IMR-90 (cell line): ENCODE measurements at regions not wholly inside any gene's neighbourhood (a gene's known extent, or its start where the extent isn't known, plus 50 kb on each side); places are given as distances from the start of the nearest gene placed in this dataset.
A peak's percentile ranks its signal among the peaks of the same experiment; 100 is the strongest.

Source experiments
- ATAC-seq: fragments of 200-7000 bp; cut with Tn5 transposase; 2 replicates; pipeline ENCODE4 v1.9.1; 2020; ENCODE audit warnings: low read depth, mild to moderate bottlenecking, moderate library complexity
- BruUV-seq: library from RNA; stranded (reverse); fragments of 400-500 nt; replicated peaks from 2 replicates; lab custom pipeline; 2021; lab: Mats Ljungman, UMichigan
- CTCF ChIA-PET: fragments of 300-600 bp; formaldehyde crosslinking; extraction: SDS; loops from one replicate; lab custom pipeline; 2021; ENCODE audit warnings: antibody characterized with exemption; lab: Yijun Ruan, JAX
- POLR2A ChIA-PET: fragments of 300-600 bp; sonication (Branson Sonifier 250); formaldehyde crosslinking; loops from one replicate; lab custom pipeline; 2022; ENCODE audit warnings: antibody characterized with exemption; ENCODE audit not compliant: unreplicated experiment; lab: Charles Lee
- DNase-seq: peaks from one replicate; pipeline ENCODE4 v3.0.0; 2013
- H2AFZ ChIP-seq: replicated peaks from 2 replicates; pipeline ENCODE3; 2013; ENCODE audit warnings: low read length, mild to moderate bottlenecking; ENCODE audit not compliant: poor library complexity
- H2AK5ac ChIP-seq: 2 replicates; pipeline ENCODE4 v1.6.1; 2013; ENCODE audit warnings: low read depth, low read length, inconsistent platforms
- H2AK9ac ChIP-seq: replicated peaks from 2 replicates; pipeline ENCODE3; 2013; ENCODE audit warnings: mild to moderate bottlenecking, low read depth, low read length, moderate library complexity; ENCODE audit not compliant: poor library complexity
- H2BK120ac ChIP-seq: 2 replicates; pipeline ENCODE4 v1.6.1; 2013; ENCODE audit warnings: low read depth, low read length, inconsistent platforms
- H2BK15ac ChIP-seq: 3 replicates; pipeline ENCODE4 v1.6.1; 2013; ENCODE audit warnings: low read depth, low read length, inconsistent platforms
- H2BK20ac ChIP-seq: 2 replicates; pipeline ENCODE4 v1.6.1; 2013; ENCODE audit warnings: low read depth, mild to moderate bottlenecking, inconsistent platforms, low read length, moderate library complexity
- H2BK5ac ChIP-seq: 2 replicates; pipeline ENCODE4 v1.6.1; 2013; ENCODE audit warnings: mild to moderate bottlenecking, low read depth, low read length, inconsistent platforms; ENCODE audit not compliant: poor library complexity, severe bottlenecking
- H3K14ac ChIP-seq: replicated peaks from 2 replicates; pipeline ENCODE4 v1.6.1; 2013; ENCODE audit warnings: low read depth, low read length, inconsistent platforms
- H3K18ac ChIP-seq: 2 replicates; pipeline ENCODE4 v1.6.1; 2013; ENCODE audit warnings: low read depth, low read length, control low read depth
- H3K23ac ChIP-seq: 2 replicates; pipeline ENCODE4 v1.6.1; 2013; ENCODE audit warnings: low read depth, low read length, inconsistent platforms
- H3K27ac ChIP-seq: 2 replicates; pipeline ENCODE4 v1.5.1; 2013; ENCODE audit warnings: mild to moderate bottlenecking, control low read depth, low read length; ENCODE audit not compliant: insufficient read depth
- H3K27me3 ChIP-seq: 2 replicates; pipeline ENCODE4 v1.6.1; 2013; ENCODE audit warnings: low read length; ENCODE audit not compliant: control insufficient read depth, insufficient read depth
- H3K36me3 ChIP-seq: 2 replicates; pipeline ENCODE4 v1.6.1; 2013; ENCODE audit warnings: low read length, mixed read lengths; ENCODE audit not compliant: control insufficient read depth, insufficient read depth
- H3K4ac ChIP-seq: 2 replicates; pipeline ENCODE4 v1.6.1; 2013; ENCODE audit warnings: low read depth, low read length, inconsistent platforms
- H3K4me1 ChIP-seq: 2 replicates; pipeline ENCODE4 v1.6.1; 2013; ENCODE audit warnings: low read length, mixed read lengths; ENCODE audit not compliant: control insufficient read depth, insufficient read depth
- H3K4me2 ChIP-seq: 2 replicates; pipeline ENCODE4 v1.6.1; 2013; ENCODE audit warnings: low read depth, mild to moderate bottlenecking, control low read depth, low read length, moderate library complexity
- H3K4me3 ChIP-seq: 2 replicates; pipeline ENCODE4 v1.5.1; 2013; ENCODE audit warnings: low read depth, mild to moderate bottlenecking, control low read depth, low read length, moderate library complexity; ENCODE audit not compliant: insufficient read depth
- H3K56ac ChIP-seq: 2 replicates; pipeline ENCODE4 v1.6.1; 2013; ENCODE audit warnings: low read length, inconsistent platforms; ENCODE audit not compliant: insufficient read depth; ENCODE audit errors: extremely low read depth
- H3K79me1 ChIP-seq, 2 experiments: 2 replicates each; pipeline ENCODE4 v1.6.1; 2013; ENCODE audit warnings: low read length in 2 of 2, inconsistent platforms in 1 of 2, low read depth in 1 of 2
- H3K9ac ChIP-seq: 2 replicates; pipeline ENCODE4 v1.6.1; 2013; ENCODE audit warnings: low read depth, low read length, control low read depth
- H3K9me1 ChIP-seq: 2 replicates; pipeline ENCODE4 v1.6.1; 2013; ENCODE audit warnings: low read length, inconsistent platforms; ENCODE audit not compliant: insufficient read depth
- H3K9me3 ChIP-seq: 2 replicates; pipeline ENCODE4 v1.6.1; 2013; ENCODE audit warnings: low read length; ENCODE audit not compliant: control insufficient read depth, insufficient read depth
- H4K20me1 ChIP-seq: 2 replicates; pipeline ENCODE4 v1.6.1; 2013; ENCODE audit warnings: low read length, inconsistent platforms; ENCODE audit not compliant: insufficient read depth
- H4K5ac ChIP-seq: 2 replicates; pipeline ENCODE4 v1.6.1; 2013; ENCODE audit warnings: mild to moderate bottlenecking, low read depth, low read length, control low read depth
- H4K8ac ChIP-seq, 2 experiments: 2 replicates each; pipeline ENCODE4 v1.6.1; 2013; ENCODE audit warnings: low read depth in 2 of 2, low read length in 2 of 2, control low read depth in 1 of 2, inconsistent platforms in 1 of 2
- H4K91ac ChIP-seq: 2 replicates; pipeline ENCODE4 v1.6.1; 2013; ENCODE audit warnings: low read depth, low read length, inconsistent platforms; ENCODE audit not compliant: insufficient read depth
- BHLHE40 ChIP-seq: fragments of 150-350 bp; IDR thresholded peaks from 2 replicates; pipeline ENCODE4 v1.6.1; 2016; ENCODE audit warnings: mild to moderate bottlenecking, low read depth, low read length
- CEBPB ChIP-seq: IDR thresholded peaks from 2 replicates; pipeline ENCODE4 v1.6.1; 2012; ENCODE audit warnings: low read depth, low read length, improper control_type of control experiment
- CHD1 ChIP-seq: IDR thresholded peaks from 2 replicates; pipeline ENCODE4 v1.6.1; 2012; ENCODE audit warnings: low read depth, low read length, improper control_type of control experiment
- FOS ChIP-seq: fragments of 150-350 bp; IDR thresholded peaks from 2 replicates; pipeline ENCODE4 v1.6.1; 2016; ENCODE audit warnings: low read depth, low read length
- MAFK ChIP-seq: IDR thresholded peaks from 2 replicates; pipeline ENCODE4 v1.6.1; 2012; ENCODE audit warnings: low read depth, low read length, improper control_type of control experiment
- MAZ ChIP-seq: IDR thresholded peaks from 2 replicates; pipeline ENCODE4 v1.6.1; 2012; ENCODE audit warnings: low read depth, mild to moderate bottlenecking, low read length, improper control_type of control experiment, moderate library complexity, borderline replicate concordance
- MXI1 ChIP-seq: IDR thresholded peaks from 2 replicates; pipeline ENCODE4 v1.6.1; 2012; ENCODE audit warnings: low read depth, mild to moderate bottlenecking, low read length, moderate library complexity, borderline replicate concordance
- NFE2L2 ChIP-seq: fragments of 150-350 bp; IDR thresholded peaks from 2 replicates; pipeline ENCODE4 v1.6.1; 2016; ENCODE audit warnings: low read depth, mild to moderate bottlenecking, low read length
- POLR2A ChIP-seq: IDR thresholded peaks from 2 replicates; pipeline ENCODE4 v1.6.1; 2012; ENCODE audit warnings: mild to moderate bottlenecking, low read depth, low read length
- RAD21 ChIP-seq: IDR thresholded peaks from 2 replicates; pipeline ENCODE4 v1.6.1; 2012; ENCODE audit warnings: low read length, improper control_type of control experiment
- RCOR1 ChIP-seq: IDR thresholded peaks from 2 replicates; pipeline ENCODE4 v1.6.1; 2012; ENCODE audit warnings: mild to moderate bottlenecking, low read length, improper control_type of control experiment; ENCODE audit not compliant: insufficient replicate concordance
- RFX5 ChIP-seq: IDR thresholded peaks from 2 replicates; pipeline ENCODE4 v1.8.0; 2012; ENCODE audit warnings: low read depth, mild to moderate bottlenecking, low read length, moderate library complexity
- SMC3 ChIP-seq: fragments of 150-350 bp; IDR thresholded peaks from 2 replicates; pipeline ENCODE4 v1.6.1; 2016; ENCODE audit warnings: low read depth, mild to moderate bottlenecking, antibody characterized with exemption, low read length, moderate library complexity
- WGBS, 2 experiments: methylation state at CpG; one replicate each; pipeline versions ENCODE4 v1.1.5 to v1.1.7; 2013; ENCODE audit warnings: missing lambda C conversion rate in 2 of 2; ENCODE audit not compliant: insufficient read length in 1 of 2; ENCODE audit errors: extremely low coverage in 2 of 2; 5-methylcytosine and 5-hydroxymethylcytosine counted together
- dilution Hi-C: fragments of 300-500 bp; cut with HindIII; formaldehyde crosslinking; loops from one replicate; pipeline ENCODE4 v1.14.3; 2018; ENCODE audit warnings: low sequenced_read_pairs; ENCODE audit not compliant: unreplicated experiment
- in situ Hi-C: fragments of 300-500 bp; cut with MboI; formaldehyde crosslinking; loops from 3 replicates; pipeline ENCODE4 v1.14.3; 2019; ENCODE audit warnings: low sequenced_read_pairs, inconsistent platforms, mixed read lengths
- intact Hi-C: fragments of 100-400 bp; cut with micrococcal nuclease; formaldehyde crosslinking; loops from 2 replicates; pipeline ENCODE4 v1.10.0; 2022
- TF ChIP-seq, protein P1 (sequence below): fragments of 150-350 bp; IDR thresholded peaks from 2 replicates; pipeline ENCODE4 v1.6.1; 2016; ENCODE audit warnings: low read depth, mild to moderate bottlenecking, low read length, moderate library complexity, borderline replicate concordance
- TF ChIP-seq, protein P2 (sequence below): conservative IDR thresholded peaks from 2 replicates; pipeline ENCODE4 v1.5.1; 2012; ENCODE audit warnings: mild to moderate bottlenecking, low read depth, low read length, improper control_type of control experiment
- TF ChIP-seq, protein P3 (sequence below): fragments of 150-350 bp; IDR thresholded peaks from 2 replicates; pipeline ENCODE4 v1.6.1; 2017; ENCODE audit warnings: mild to moderate bottlenecking, antibody characterized with exemption, low read length, low read depth

DNA sequence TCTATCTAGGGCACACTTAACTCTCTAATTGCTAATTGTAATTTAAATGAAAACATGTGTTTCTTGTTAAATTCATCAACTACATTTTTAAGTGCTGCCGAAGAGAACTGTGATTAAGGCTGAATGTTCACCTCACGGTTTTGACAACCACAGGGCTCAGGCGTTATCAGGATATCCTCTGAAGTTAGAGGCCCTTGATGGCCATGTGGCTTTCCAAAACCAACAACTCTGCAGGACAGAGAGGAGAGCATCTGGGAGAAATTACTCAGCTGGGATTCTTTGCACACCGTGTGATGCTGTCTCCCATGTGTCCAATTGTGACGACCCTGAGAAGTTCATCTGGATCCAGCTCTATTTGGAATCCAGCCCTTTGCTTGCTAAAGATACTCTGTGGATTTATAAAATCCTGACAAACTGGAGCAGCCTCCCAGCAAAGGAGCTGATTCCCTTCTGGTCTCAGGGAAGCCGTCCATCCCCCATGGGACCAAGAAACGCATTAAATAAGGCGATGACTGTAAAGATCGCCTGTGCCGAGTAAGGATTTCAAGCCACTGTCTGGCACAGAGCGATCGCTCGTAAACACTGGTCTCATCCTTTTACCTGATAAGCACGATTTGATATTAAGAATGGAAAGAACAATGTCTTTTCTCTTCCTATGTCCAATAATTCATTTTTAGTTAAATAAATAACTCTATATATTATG lies 401.1 kb downstream of the CD83 start:
- dilution Hi-C loops, result no loop called here
- WGBS, 2 experiments, result 48% methylated on average over 3 of the region's 14 CpGs; no CpG with 5 or more reads in 1 of the 2 experiments

More for the DNA sequence above, 401.1 kb downstream of the CD83 start:
- ATAC-seq, result no peak
- H3K79me1 ChIP-seq, result no peaks in the 10 kb centered on the region
- no peak overlapping the region for H4K8ac ChIP-seq
- H3K4me2 ChIP-seq, result no peak overlapping the region
- no TSS peak for BruUV-seq
- no peaks in the 10 kb centered on the region for H3K9me3 ChIP-seq
- no peaks in the 10 kb centered on the region; the same call in 1 of the 2 replicates for H3K9me1 ChIP-seq
- no peak overlapping the region for H2BK20ac ChIP-seq
- no peak overlapping the region for H2AK5ac ChIP-seq
- no peak overlapping the region for H4K91ac ChIP-seq
- H3K4me1 ChIP-seq, result no peaks in the 10 kb centered on the region
- no peak overlapping the region for H2AFZ ChIP-seq
- H4K5ac ChIP-seq, result no peak overlapping the region
- H2BK15ac ChIP-seq, result no peak overlapping the region
- H3K4ac ChIP-seq, result no peak overlapping the region
- no peak overlapping the region for H3K9ac ChIP-seq
- TF ChIP-seq RFX5 (no peak), NFE2L2 (no peak), SMC3 (no peak), BHLHE40 (no peak), RCOR1 (no peak), CHD1 (no peak), MAZ (no peak), MAFK (no peak), POLR2A (no peak), FOS (no peak), RAD21 (no peak), MXI1 (no peak), CEBPB (no peak)
- TF ChIP-seq, protein P1, sequence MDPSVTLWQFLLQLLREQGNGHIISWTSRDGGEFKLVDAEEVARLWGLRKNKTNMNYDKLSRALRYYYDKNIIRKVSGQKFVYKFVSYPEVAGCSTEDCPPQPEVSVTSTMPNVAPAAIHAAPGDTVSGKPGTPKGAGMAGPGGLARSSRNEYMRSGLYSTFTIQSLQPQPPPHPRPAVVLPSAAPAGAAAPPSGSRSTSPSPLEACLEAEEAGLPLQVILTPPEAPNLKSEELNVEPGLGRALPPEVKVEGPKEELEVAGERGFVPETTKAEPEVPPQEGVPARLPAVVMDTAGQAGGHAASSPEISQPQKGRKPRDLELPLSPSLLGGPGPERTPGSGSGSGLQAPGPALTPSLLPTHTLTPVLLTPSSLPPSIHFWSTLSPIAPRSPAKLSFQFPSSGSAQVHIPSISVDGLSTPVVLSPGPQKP, result no peak
- TF ChIP-seq, protein P2, sequence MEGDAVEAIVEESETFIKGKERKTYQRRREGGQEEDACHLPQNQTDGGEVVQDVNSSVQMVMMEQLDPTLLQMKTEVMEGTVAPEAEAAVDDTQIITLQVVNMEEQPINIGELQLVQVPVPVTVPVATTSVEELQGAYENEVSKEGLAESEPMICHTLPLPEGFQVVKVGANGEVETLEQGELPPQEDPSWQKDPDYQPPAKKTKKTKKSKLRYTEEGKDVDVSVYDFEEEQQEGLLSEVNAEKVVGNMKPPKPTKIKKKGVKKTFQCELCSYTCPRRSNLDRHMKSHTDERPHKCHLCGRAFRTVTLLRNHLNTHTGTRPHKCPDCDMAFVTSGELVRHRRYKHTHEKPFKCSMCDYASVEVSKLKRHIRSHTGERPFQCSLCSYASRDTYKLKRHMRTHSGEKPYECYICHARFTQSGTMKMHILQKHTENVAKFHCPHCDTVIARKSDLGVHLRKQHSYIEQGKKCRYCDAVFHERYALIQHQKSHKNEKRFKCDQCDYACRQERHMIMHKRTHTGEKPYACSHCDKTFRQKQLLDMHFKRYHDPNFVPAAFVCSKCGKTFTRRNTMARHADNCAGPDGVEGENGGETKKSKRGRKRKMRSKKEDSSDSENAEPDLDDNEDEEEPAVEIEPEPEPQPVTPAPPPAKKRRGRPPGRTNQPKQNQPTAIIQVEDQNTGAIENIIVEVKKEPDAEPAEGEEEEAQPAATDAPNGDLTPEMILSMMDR, result no peak
- TF ChIP-seq, protein P3, sequence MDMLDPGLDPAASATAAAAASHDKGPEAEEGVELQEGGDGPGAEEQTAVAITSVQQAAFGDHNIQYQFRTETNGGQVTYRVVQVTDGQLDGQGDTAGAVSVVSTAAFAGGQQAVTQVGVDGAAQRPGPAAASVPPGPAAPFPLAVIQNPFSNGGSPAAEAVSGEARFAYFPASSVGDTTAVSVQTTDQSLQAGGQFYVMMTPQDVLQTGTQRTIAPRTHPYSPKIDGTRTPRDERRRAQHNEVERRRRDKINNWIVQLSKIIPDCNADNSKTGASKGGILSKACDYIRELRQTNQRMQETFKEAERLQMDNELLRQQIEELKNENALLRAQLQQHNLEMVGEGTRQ, result no peak
- no peaks in the 10 kb centered on the region for H3K36me3 ChIP-seq
- H3K14ac ChIP-seq, result no peak overlapping the region
- H2BK120ac ChIP-seq, result no peak overlapping the region
- no peak overlapping the region for H3K56ac ChIP-seq
- no peak overlapping the region for H3K27ac ChIP-seq
- H3K23ac ChIP-seq, result no peak overlapping the region
- H3K27me3 ChIP-seq, result no peaks in the 10 kb centered on the region
- CTCF ChIA-PET, result interaction anchor here (0.8 kb wide), 1 partner anchor 24 kb away, joined by 3 read pairs; no protein-coding TSS in a partner anchor
- intact Hi-C loops, result no loop called here
- no peak overlapping the region for H3K18ac ChIP-seq
- no peak overlapping the region for H2AK9ac ChIP-seq
- DNase-seq, result peak; percentile 12
- POLR2A ChIA-PET, result no interaction called here
- no peaks in the 10 kb centered on the region for H4K20me1 ChIP-seq
- H3K4me3 ChIP-seq, result no peak overlapping the region
- in situ Hi-C loops, result no loop called here
- H2BK5ac ChIP-seq, result no peak overlapping the region
